Stimulated activated CD4-positive, alpha-beta T cell treated with anti-CD3 and anti-CD28 coated beads, Interleukin-1b, Interleukin-23, amount 100 ng/mL, for 48 hours (primary cell): ENCODE measurements at regions not wholly inside any gene's neighbourhood (a gene's known extent, or its start where the extent isn't known, plus 50 kb on each side); places are given as distances from the start of the nearest gene placed in this dataset.

Experiments used
- DNase-seq: peaks from one replicate; pipeline ENCODE4 v3.0.0-alpha.2; 2020

DNA sequence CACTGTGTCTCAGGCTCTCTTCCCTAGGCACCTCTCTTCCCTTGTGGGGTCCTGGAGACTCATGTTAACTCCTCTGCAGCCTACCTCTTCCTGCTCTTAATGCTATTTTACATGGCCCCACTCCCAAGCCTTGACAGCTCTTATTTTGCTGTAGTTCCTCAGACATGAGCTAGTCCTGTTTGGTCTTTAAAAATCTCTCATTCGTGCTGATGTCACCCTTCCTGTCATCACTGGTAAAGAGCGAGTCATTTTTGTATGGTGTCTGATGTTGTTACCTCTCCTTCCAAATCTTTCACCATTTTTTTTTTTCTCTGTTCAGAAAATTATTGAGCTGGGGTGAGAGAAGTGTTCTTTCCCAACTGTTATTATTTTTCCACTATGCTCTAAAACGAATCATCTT lies 84.8 kb upstream of the ZBED5 start:
- no peak for DNase-seq

GRCh38 chr11:10941871-10942270 lies 84.0 kb upstream of the ZBED5 start:
- no peak for DNase-seq

DNA sequence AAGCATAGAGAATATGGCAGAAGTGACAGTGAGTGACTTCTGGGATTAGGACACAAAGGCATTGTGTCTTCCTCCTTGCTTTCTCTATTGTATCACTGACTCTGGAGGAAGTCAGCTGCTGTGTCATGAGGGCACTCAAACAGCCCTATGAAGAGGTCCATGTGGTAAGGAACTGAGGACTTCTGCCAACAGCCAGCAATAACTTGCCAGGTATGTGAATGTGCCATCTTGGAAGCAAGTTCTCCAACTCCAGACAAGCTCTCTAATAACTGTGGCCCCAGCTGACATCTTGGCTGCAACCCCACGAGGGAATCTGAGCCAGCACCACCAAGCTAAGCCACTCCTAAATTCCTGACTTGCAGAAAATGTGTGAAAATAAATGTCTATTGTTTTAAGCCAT lies 83.6 kb upstream of the ZBED5 start:
- no peak for DNase-seq

DNA sequence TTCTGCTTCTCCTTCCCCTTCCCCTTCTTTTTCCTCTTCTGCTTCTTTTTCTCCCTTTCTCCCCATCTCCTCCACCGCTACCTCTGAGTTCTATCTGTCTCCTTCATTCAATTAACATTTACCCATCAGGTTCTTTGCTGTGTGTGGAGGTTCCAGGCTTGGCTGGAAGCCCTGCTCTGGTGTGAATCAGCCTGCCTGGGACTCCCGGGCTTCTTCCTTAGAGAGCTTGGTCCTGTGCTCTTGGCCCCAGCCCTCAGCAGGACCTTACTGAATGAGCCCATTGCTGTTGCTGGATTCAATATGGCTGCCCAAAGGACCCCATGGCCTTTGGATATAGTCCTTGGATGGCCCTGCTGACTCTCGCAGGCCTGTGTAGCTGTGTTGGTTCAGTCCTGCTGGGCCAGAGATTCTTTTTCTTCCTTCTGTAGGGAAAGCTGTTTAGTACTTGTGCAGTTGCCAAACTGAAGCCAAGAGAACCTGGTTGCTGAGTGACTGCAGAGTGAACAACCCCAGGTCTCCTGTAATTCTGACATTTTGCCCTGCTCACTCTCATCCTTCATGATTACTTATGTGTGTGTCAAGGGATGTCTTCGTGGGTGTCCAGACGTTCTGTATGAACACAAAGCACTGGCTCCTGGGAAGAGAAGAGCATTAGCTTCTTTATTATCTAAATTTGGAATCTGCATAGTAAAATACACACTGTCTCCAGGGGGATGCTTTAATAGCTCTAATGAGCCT lies 81.0 kb upstream of the ZBED5 start:
- no peak for DNase-seq

DNA sequence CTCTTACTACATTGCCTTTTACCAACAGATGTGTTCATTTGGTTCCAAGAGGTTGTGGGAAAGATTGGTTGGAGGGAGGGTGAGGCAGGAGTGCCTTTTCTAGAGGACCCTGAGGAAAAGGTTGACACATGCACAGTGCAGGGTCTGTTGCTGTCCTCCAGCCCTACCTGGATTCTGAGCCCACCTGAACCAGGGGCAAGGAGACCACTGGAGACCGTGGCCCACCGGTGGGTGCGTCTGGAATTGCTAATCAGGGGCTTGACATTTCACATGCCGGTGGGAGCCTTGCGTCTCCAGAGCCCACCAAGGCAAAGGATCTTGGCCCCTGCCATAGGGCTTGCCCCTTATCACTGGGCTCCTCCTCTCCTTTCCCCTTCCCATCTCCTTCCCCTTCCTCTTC lies 80.4 kb upstream of the ZBED5 start:
- DNase-seq, result no peak

DNA sequence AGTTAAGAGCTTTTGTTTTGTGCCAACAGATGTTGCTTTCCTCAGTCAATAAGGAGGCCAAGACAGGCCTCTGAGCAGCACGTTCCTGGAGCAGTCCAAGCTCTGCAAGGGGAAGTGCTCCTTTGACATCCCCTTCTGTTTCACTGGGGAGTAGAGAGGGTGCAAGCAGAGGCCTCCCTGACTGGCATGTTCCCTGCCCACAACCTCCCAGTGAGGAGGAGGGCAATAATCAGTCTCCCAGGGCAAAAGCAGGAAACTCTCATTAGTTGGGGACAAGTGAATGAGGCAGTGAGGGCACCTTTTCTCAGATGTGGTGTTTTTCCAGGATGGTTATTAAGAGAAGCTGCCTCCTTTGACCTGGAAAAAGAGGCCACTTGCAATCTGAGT lies 79.5 kb upstream of the ZBED5 start:
- no peak for DNase-seq

GRCh38 chr11:10936626-10937384 lies 79.0 kb upstream of the ZBED5 start:
- no peak for DNase-seq

GRCh38 chr11:10935015-10935559 lies 77.2 kb upstream of the ZBED5 start:
- no peak for DNase-seq

GRCh38 chr11:10934293-10934860 lies 76.5 kb upstream of the ZBED5 start:
- DNase-seq, result no peak

- DNase-seq, result peak; percentile 83
These were observed 75.8 kb upstream of the ZBED5 start for GRCh38 chr11:10933455-10934292.

DNA sequence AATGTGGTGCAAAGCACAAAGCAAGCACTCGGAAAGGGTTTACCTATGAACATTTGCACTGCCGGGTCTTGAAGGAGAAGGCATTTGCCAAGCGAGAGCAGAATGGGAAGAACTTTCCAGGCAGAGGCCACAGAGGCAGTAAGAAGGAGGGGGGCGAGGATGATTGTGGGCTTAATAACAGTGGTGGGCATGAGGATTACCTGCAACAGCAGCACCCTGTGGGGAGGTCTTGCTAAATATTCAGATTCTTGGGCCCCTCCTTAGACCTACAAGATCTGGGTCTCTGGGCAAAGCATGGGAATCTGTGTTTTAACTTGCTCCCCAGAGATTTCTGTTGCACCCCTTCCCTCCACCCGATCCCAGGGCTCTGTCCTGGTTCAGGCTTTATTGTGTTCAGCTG lies 75.1 kb upstream of the ZBED5 start:
- DNase-seq, result no peak

- DNase-seq, result no peak
These were observed 74.2 kb upstream of the ZBED5 start for GRCh38 chr11:10931761-10932670.

- peak; percentile 29 for DNase-seq
These were observed 73.3 kb upstream of the ZBED5 start for GRCh38 chr11:10930972-10931760.

DNA sequence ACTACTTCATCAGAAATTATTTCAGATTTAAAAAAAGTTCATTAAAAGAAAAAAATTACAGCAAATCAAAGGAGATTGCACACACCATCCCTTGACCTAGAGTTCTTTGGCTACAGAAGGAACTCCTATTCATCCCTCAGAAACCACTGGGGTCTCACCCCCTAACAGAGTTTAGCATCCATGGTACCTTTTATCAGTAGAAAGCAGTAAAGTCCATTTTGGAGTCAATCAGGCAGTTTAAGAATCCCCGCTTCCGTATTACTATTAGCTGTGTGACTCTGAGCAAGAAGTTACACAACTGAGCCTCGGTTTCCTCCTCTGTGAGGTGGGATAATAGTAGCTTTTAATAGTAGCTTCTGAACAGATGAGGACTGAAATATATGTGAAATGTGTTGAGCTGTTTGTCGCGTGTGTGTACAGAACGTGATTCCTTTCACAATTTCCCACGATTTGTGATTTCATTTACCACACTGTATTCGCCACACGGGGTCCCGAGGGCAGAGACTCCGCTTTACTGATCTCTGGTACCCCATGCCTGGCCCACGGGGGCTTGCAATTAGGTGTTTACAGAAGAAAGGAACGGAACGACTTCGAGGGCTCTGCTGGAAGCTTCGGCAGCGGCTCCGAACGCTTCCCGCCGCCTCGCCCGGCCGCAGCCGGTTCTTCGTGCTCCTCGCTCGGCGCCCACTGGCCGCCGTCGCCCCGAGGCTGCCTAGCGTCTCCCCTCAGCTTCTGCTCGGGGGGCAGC lies 72.5 kb upstream of the ZBED5 start:
- no peak for DNase-seq

- no peak for DNase-seq
These were observed 69.7 kb upstream of the ZBED5 start for GRCh38 chr11:10927538-10927937.

GRCh38 chr11:10926801-10927211 lies 69.0 kb upstream of the ZBED5 start:
- no peak for DNase-seq

- no peak for DNase-seq
These were observed 67.5 kb upstream of the ZBED5 start for GRCh38 chr11:10925149-10925926.

- DNase-seq, result no peak
These were observed 66.0 kb upstream of the ZBED5 start for GRCh38 chr11:10923882-10924281.

- DNase-seq, result no peak
These were observed 65.0 kb upstream of the ZBED5 start for GRCh38 chr11:10922892-10923291.
